SK-N-SH (cell line): ENCODE measurements at regions not wholly inside any gene's neighbourhood (a gene's known extent, or its start where the extent isn't known, plus 50 kb on each side); places are given as distances from the start of the nearest gene placed in this dataset.

Experiments used
- CTCF ChIA-PET: fragments of 300-600, 350-600 bp; formaldehyde crosslinking; extraction: SDS; loops from one replicate; lab custom pipeline; 2021; lab: Yijun Ruan, JAX
- POLR2A ChIA-PET: fragments of 350-600 bp; sonication (Branson Sonifier 250); formaldehyde crosslinking; extraction: SDS; loops from one replicate; lab custom pipeline; 2020; ENCODE audit warnings: antibody characterized with exemption, inconsistent platforms; lab: Yijun Ruan, JAX
- DNase-seq: peaks from one replicate; pipeline ENCODE4 v3.0.0; 2012
- H2AFZ ChIP-seq: fragments of 200-600 bp; sonication (generic); 2 replicates; pipeline ENCODE4 v1.8.1; 2016; ENCODE audit warnings: antibody characterized with exemption, mild to moderate bottlenecking, low read depth
- H3F3A ChIP-seq: fragments of 200-600 bp; sonication (generic); replicated peaks from 2 replicates; pipeline ENCODE3; 2016; ENCODE audit warnings: antibody characterized with exemption, mild to moderate bottlenecking; ENCODE audit not compliant: insufficient read depth
- H3K27ac ChIP-seq, 2 experiments: fragments of 200-500 bp in 1 of 2; fragments of 200-600 bp in 1 of 2; sonication (Bioruptor generic) in 1 of 2; sonication (generic), shearing (Covaris generic) in 1 of 2; 2 replicates each; pipeline versions ENCODE4 v1.5.1 to v1.6.1; 2014 to 2016; ENCODE audit warnings: low read depth in 2 of 2, inconsistent platforms in 1 of 2, low read length in 1 of 2, mild to moderate bottlenecking in 1 of 2, mixed read lengths in 1 of 2
- H3K27me3 ChIP-seq: fragments of 200-600 bp; sonication (generic), shearing (Covaris generic); 2 replicates; pipeline ENCODE4 v1.6.1; 2016; ENCODE audit warnings: mixed run types; ENCODE audit not compliant: insufficient read depth
- H3K36me3 ChIP-seq, 2 experiments: fragments of 200-500 bp in 1 of 2; fragments of 200-600 bp in 1 of 2; sonication (Bioruptor generic) in 1 of 2; sonication (generic) in 1 of 2; replicated peaks in 1 of 2; 2 replicates each; pipeline versions ENCODE3 to v1.5.1; 2014 to 2016; ENCODE audit warnings: low read length in 1 of 2, mild to moderate bottlenecking in 1 of 2; ENCODE audit not compliant: insufficient read depth in 2 of 2, control insufficient read depth in 1 of 2
- H3K4me1 ChIP-seq, 2 experiments: fragments of 200-500 bp in 1 of 2; fragments of 200-600 bp in 1 of 2; sonication (Bioruptor generic) in 1 of 2; sonication (generic), shearing (Covaris generic) in 1 of 2; 2 replicates each; pipeline versions ENCODE4 v1.5.1 to v1.6.1; 2014 to 2016; ENCODE audit warnings: low read depth in 1 of 2, low read length in 1 of 2, mixed run types in 1 of 2; ENCODE audit not compliant: insufficient read depth in 2 of 2, control insufficient read depth in 1 of 2
- H3K4me2 ChIP-seq: fragments of 200-600 bp; sonication (generic), shearing (Covaris generic); 2 replicates; pipeline ENCODE4 v1.6.1; 2017; ENCODE audit warnings: mixed run types
- H3K4me3 ChIP-seq, 2 experiments: fragments of 200-500 bp in 1 of 2; fragments of 200-600 bp in 1 of 2; sonication (Bioruptor generic) in 1 of 2; sonication (generic), shearing (Covaris generic) in 1 of 2; 2 replicates each; pipeline versions ENCODE4 v1.5.1 to v1.8.1; 2014 to 2016; ENCODE audit warnings: low read depth in 2 of 2, inconsistent platforms in 1 of 2, low read length in 1 of 2, mild to moderate bottlenecking in 1 of 2, mixed read lengths in 1 of 2, moderate library complexity in 1 of 2
- H3K79me2 ChIP-seq: fragments of 200-600 bp; sonication (generic); 2 replicates; pipeline ENCODE4 v1.8.1; 2017; ENCODE audit warnings: mild to moderate bottlenecking; ENCODE audit not compliant: insufficient read depth
- H3K9ac ChIP-seq: fragments of 200-600 bp; sonication (generic); 2 replicates; pipeline ENCODE4 v1.6.1; 2017; ENCODE audit warnings: mixed run types
- H3K9me2 ChIP-seq: fragments of 200-600 bp; sonication (generic); 2 replicates; pipeline ENCODE4 v1.6.1; 2017; ENCODE audit warnings: mixed run types
- H3K9me3 ChIP-seq: fragments of 200-600 bp; sonication (generic); 2 replicates; pipeline ENCODE4 v1.6.1; 2017; ENCODE audit warnings: mixed run types, mild to moderate bottlenecking, moderate library complexity
- H4K20me1 ChIP-seq: fragments of 200-600 bp; sonication (generic); 2 replicates; pipeline ENCODE4 v1.6.1; 2017; ENCODE audit warnings: mild to moderate bottlenecking, mixed run types; ENCODE audit not compliant: insufficient read depth
- CHD2 ChIP-seq: fragments of 150-350 bp; IDR thresholded peaks from 2 replicates; pipeline ENCODE4 v1.6.1; 2018; ENCODE audit warnings: low read length; ENCODE audit not compliant: partially characterized antibody
- FOSL2 ChIP-seq: IDR thresholded peaks from 2 replicates; pipeline ENCODE4 v1.4.0; 2012; ENCODE audit warnings: low read depth, mild to moderate bottlenecking, moderate library complexity, borderline replicate concordance
- FOXM1 ChIP-seq: IDR thresholded peaks from 2 replicates; pipeline ENCODE4 v1.4.0; 2012; ENCODE audit warnings: low read depth, mild to moderate bottlenecking
- MAX ChIP-seq: IDR thresholded peaks from 2 replicates; pipeline ENCODE4 v1.4.0; 2012; ENCODE audit warnings: low read depth
- MXI1 ChIP-seq: IDR thresholded peaks from 2 replicates; pipeline ENCODE4 v1.6.1; 2012; ENCODE audit warnings: mild to moderate bottlenecking, low read depth, low read length, improper control_type of control experiment
- RAD21 ChIP-seq: IDR thresholded peaks from 2 replicates; pipeline ENCODE4 v1.6.1; 2012; ENCODE audit warnings: mild to moderate bottlenecking, low read length
- RFX5 ChIP-seq: IDR thresholded peaks from 2 replicates; pipeline ENCODE4 v1.6.1; 2012; ENCODE audit warnings: mild to moderate bottlenecking, improper control_type of control experiment, low read length
- USF2 ChIP-seq: fragments of 150-350 bp; IDR thresholded peaks from 2 replicates; pipeline ENCODE4 v1.6.1; 2017; ENCODE audit warnings: antibody characterized with exemption, low read length, low read depth, borderline replicate concordance
- WGBS: methylation state at CpG from one replicate; pipeline ENCODE4 v1.1.6; 2017; ENCODE audit warnings: low lambda C conversion rate; 5-methylcytosine and 5-hydroxymethylcytosine counted together
- TF ChIP-seq, protein P1 (sequence below): IDR thresholded peaks from 2 replicates; pipeline ENCODE4 v1.6.1; 2012; ENCODE audit warnings: mild to moderate bottlenecking, low read depth, low read length, moderate library complexity
- TF ChIP-seq, protein P2 (sequence below): IDR thresholded peaks from 2 replicates; pipeline ENCODE4; 2012
- TF ChIP-seq, protein P3 (sequence below): fragments of 200-600 bp; sonication (generic); IDR thresholded peaks from 2 replicates; pipeline ENCODE4 v1.6.1; 2017; ENCODE audit warnings: antibody characterized with exemption, mild to moderate bottlenecking, moderate library complexity

DNA sequence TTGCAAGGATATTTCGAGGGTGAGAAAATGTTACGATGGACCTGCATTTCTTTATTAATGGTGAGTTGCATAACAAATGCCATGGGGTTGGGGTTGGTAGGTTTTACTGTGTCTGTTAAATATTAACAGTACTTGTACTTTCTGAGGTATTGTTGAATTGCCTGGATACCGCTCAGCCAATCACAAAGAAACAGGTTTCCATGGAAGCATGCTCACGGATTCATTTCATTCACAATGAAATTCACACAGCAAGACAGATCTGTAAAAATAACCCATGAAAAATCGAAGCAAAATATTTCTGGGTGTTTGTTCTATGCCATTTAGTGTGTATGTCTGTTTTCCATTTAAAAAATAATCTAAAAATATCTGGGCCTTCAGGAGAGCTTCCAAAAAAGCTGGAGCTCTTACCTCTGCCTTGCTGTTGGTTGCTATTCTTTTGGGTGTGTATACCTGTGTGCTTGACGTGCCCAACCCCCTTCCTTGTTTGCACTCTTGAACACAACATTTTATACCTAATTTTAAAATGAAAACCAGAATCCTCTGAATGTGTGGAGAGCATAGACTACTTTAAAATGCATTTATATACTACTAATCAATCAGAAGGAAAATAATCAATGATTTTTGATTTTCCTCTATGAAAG lies 479.8 kb upstream of the TBL1XR1 start:
- Histone ChIP-seq H3K9me3 (no peaks in the 10 kb centered on the region), H3K4me1 (peaks cover 13 to 23% of the 10 kb centered on the region in 2 experiments; a peak in 3 of 4 replicates), H3K9me2 (no peaks in the 10 kb centered on the region), H3K27ac (no peak overlapping the region), H3K4me3 (no peak overlapping the region), H3F3A (peaks cover 11% of the 10 kb centered on the region), H3K79me2 (no peaks in the 10 kb centered on the region), H2AFZ (no peak overlapping the region), H3K27me3 (no peaks in the 10 kb centered on the region), H4K20me1 (no peaks in the 10 kb centered on the region), H3K36me3 (no peaks in the 10 kb centered on the region), H3K4me2 (no peak overlapping the region), H3K9ac (no peak overlapping the region)
- TF ChIP-seq RAD21: no peak
- TF ChIP-seq USF2: no peak
- no peak for TF ChIP-seq FOSL2
- TF ChIP-seq, protein P1, sequence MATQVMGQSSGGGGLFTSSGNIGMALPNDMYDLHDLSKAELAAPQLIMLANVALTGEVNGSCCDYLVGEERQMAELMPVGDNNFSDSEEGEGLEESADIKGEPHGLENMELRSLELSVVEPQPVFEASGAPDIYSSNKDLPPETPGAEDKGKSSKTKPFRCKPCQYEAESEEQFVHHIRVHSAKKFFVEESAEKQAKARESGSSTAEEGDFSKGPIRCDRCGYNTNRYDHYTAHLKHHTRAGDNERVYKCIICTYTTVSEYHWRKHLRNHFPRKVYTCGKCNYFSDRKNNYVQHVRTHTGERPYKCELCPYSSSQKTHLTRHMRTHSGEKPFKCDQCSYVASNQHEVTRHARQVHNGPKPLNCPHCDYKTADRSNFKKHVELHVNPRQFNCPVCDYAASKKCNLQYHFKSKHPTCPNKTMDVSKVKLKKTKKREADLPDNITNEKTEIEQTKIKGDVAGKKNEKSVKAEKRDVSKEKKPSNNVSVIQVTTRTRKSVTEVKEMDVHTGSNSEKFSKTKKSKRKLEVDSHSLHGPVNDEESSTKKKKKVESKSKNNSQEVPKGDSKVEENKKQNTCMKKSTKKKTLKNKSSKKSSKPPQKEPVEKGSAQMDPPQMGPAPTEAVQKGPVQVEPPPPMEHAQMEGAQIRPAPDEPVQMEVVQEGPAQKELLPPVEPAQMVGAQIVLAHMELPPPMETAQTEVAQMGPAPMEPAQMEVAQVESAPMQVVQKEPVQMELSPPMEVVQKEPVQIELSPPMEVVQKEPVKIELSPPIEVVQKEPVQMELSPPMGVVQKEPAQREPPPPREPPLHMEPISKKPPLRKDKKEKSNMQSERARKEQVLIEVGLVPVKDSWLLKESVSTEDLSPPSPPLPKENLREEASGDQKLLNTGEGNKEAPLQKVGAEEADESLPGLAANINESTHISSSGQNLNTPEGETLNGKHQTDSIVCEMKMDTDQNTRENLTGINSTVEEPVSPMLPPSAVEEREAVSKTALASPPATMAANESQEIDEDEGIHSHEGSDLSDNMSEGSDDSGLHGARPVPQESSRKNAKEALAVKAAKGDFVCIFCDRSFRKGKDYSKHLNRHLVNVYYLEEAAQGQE: no peak
- TF ChIP-seq RFX5: 0 out of 2 replicates have a peak, but pooled peaks have one; percentile 10
- no peak for DNase-seq
- CTCF ChIA-PET: no interaction called here
- POLR2A ChIA-PET: no interaction called here
- WGBS: 78% methylated on average over 6 of the region's 6 CpGs

- Histone ChIP-seq H4K20me1 (no peaks in the 10 kb centered on the region), H3K27ac (peak overlapping the region; percentile 53 to 93), H3F3A (peaks cover 11% of the 10 kb centered on the region), H3K9me2 (no peaks in the 10 kb centered on the region), H3K9ac (no peak overlapping the region), H3K4me2 (peak overlapping the region; percentile 17; the same call in 1 of the 2 replicates), H3K4me3 (no peak overlapping the region), H3K36me3 (no peaks in the 10 kb centered on the region), H3K79me2 (no peaks in the 10 kb centered on the region), H3K9me3 (no peaks in the 10 kb centered on the region), H3K27me3 (no peaks in the 10 kb centered on the region), H2AFZ (no peak overlapping the region; the same call in 1 of the 2 replicates), H3K4me1 (peaks cover 13 to 20% of the 10 kb centered on the region in 2 experiments; a peak in 3 of 4 replicates)
- CTCF ChIA-PET: interaction anchor here (0.7 to 1.3 kb wide), 4 partner anchors 10 to 156 kb away, joined by 3 read pairs; no protein-coding TSS in a partner anchor
- POLR2A ChIA-PET: interaction anchor here (1.1 kb wide), 1 partner anchor 82 kb away, joined by 3 read pairs; no protein-coding TSS in a partner anchor
- peak; percentile 65 for DNase-seq
- 15% methylated on average over 5 of the region's 5 CpGs for WGBS
- TF ChIP-seq FOXM1 (peak; percentile 87), RAD21 (peak; percentile 49; the same call in 1 of the 2 replicates), CHD2 (peak; percentile 57), MXI1 (no peak), RFX5 (no peak), MAX (no peak)
- TF ChIP-seq, protein P2, sequence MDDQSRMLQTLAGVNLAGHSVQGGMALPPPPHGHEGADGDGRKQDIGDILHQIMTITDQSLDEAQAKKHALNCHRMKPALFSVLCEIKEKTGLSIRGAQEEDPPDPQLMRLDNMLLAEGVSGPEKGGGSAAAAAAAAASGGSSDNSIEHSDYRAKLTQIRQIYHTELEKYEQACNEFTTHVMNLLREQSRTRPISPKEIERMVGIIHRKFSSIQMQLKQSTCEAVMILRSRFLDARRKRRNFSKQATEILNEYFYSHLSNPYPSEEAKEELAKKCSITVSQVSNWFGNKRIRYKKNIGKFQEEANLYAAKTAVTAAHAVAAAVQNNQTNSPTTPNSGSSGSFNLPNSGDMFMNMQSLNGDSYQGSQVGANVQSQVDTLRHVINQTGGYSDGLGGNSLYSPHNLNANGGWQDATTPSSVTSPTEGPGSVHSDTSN: peak; percentile 49
- TF ChIP-seq, protein P3, sequence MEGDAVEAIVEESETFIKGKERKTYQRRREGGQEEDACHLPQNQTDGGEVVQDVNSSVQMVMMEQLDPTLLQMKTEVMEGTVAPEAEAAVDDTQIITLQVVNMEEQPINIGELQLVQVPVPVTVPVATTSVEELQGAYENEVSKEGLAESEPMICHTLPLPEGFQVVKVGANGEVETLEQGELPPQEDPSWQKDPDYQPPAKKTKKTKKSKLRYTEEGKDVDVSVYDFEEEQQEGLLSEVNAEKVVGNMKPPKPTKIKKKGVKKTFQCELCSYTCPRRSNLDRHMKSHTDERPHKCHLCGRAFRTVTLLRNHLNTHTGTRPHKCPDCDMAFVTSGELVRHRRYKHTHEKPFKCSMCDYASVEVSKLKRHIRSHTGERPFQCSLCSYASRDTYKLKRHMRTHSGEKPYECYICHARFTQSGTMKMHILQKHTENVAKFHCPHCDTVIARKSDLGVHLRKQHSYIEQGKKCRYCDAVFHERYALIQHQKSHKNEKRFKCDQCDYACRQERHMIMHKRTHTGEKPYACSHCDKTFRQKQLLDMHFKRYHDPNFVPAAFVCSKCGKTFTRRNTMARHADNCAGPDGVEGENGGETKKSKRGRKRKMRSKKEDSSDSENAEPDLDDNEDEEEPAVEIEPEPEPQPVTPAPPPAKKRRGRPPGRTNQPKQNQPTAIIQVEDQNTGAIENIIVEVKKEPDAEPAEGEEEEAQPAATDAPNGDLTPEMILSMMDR: no peak
These were observed 482.5 kb upstream of the TBL1XR1 start for GRCh38 chr3:177679568-177680471.
